ACC112 (cell line): ENCODE measurements at regions not wholly inside any gene's neighbourhood (a gene's known extent, or its start where the extent isn't known, plus 50 kb on each side); places are given as distances from the start of the nearest gene placed in this dataset.

Source experiments
- H2AFZ ChIP-seq: fragments of 200-600 bp; sonication (generic); one replicate; pipeline ENCODE4 v1.6.0; 2017; ENCODE audit warnings: antibody characterized with exemption, low read length; ENCODE audit not compliant: unreplicated experiment
- H3K27ac ChIP-seq: fragments of 200-600 bp; sonication (generic); 2 replicates; pipeline ENCODE4 v1.5.1; 2014; ENCODE audit warnings: low read depth, mild to moderate bottlenecking, antibody characterized with exemption, low read length, moderate library complexity
- H3K27me3 ChIP-seq: fragments of 200-600 bp; sonication (generic); 2 replicates; pipeline ENCODE4 v1.6.1; 2014; ENCODE audit warnings: mild to moderate bottlenecking, antibody characterized with exemption, low read length, moderate library complexity, mixed read lengths; ENCODE audit not compliant: insufficient read depth
- H3K36me3 ChIP-seq: fragments of 200-600 bp; sonication (generic); 2 replicates; pipeline ENCODE4 v1.6.1; 2016; ENCODE audit warnings: mild to moderate bottlenecking, antibody characterized with exemption, low read length, moderate library complexity, mixed read lengths; ENCODE audit not compliant: insufficient read depth
- H3K4me1 ChIP-seq: fragments of 200-600 bp; sonication (generic); one replicate; pipeline ENCODE4 v1.6.1; 2016; ENCODE audit warnings: low read length, mixed read lengths; ENCODE audit not compliant: insufficient read depth, unreplicated experiment, control insufficient read depth
- H3K4me3 ChIP-seq: fragments of 200-600 bp; sonication (generic); 2 replicates; pipeline ENCODE4 v1.5.1; 2014; ENCODE audit warnings: mild to moderate bottlenecking, low read depth, low read length
- H3K79me2 ChIP-seq: fragments of 200-600 bp; sonication (generic); one replicate; pipeline ENCODE4 v1.6.0; 2016; ENCODE audit warnings: low read length; ENCODE audit not compliant: control insufficient read depth, unreplicated experiment, insufficient read depth

DNA sequence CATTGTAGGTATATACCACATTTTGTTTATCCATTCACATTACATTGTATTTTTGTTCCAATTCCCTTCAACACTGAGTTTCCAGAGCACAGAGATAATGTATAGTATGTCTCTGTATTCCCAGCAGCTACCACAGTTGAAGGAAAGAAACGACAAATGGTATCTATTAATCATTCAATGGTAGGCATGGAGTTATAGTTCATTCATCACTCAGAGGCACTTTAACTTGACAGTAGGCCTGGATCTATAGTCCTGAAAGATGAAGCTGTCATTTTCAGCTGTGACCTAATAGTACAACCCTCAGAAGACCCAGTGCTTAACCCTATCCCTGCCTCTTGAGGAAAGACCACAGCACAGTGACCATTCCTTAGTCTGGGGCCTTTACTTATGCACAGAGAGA lies 163.0 kb upstream of the TMTC4 start:
- H3K27ac ChIP-seq = no peak overlapping the region
- 0 out of 2 replicates have a peak, but pooled peaks cover 4% of the 10 kb centered on the region for H3K27me3 ChIP-seq
- no peaks in the 10 kb centered on the region for H3K36me3 ChIP-seq
- no peaks in the 10 kb centered on the region for H3K79me2 ChIP-seq
- H3K4me1 ChIP-seq = no peaks in the 10 kb centered on the region
- no peak overlapping the region for H2AFZ ChIP-seq
- no peak overlapping the region for H3K4me3 ChIP-seq

DNA sequence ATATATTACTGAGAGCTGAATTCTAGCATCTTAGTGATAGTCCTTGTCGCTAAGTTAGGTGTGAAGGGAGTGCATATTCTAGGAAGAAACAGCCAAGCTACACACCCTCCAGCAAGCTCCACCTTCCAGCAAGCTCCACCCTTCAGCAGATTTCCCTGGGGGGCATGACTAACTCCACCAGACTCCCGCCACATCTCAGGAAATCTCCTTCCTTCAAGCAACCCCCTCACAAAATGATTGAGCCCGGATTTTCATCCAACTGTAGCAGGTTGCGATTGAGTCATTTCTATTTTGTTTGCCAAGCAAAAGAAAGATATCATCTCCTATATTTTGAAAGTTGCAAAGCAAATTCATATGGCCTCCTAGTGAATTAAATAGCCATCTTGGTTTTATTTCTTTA lies 162.1 kb upstream of the TMTC4 start:
- Histone ChIP-seq H2AFZ (no peak overlapping the region), H3K27ac (no peak overlapping the region), H3K79me2 (no peaks in the 10 kb centered on the region)

DNA sequence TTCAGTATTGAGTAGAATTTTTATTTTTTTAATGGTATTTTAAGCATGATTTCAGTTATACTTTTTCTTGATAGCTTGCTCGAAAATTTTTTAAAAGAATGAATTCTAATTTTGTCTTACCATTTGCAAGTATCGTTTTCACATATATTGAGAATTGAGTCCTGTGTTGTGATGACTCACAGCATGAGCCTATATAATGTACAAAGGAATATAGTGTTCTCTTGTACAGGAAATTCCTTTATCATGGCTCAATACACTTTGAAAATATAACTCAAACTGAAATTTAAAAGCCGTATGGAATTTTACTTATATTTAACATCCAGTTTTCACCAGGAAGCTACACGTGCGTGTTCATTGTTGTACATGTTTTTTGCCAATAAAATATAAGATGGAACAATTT lies 161.1 kb upstream of the TMTC4 start:
- Histone ChIP-seq H3K79me2 (no peaks in the 10 kb centered on the region), H3K27me3 (no peaks in the 10 kb centered on the region), H3K27ac (no peak overlapping the region), H3K36me3 (no peaks in the 10 kb centered on the region), H2AFZ (no peak overlapping the region), H3K4me1 (no peaks in the 10 kb centered on the region), H3K4me3 (no peak overlapping the region)

More for the DNA sequence above, 162.1 kb upstream of the TMTC4 start:
- H3K4me3 ChIP-seq = no peak overlapping the region
- H3K27me3 ChIP-seq = no peaks in the 10 kb centered on the region
- no peaks in the 10 kb centered on the region for H3K4me1 ChIP-seq
- no peaks in the 10 kb centered on the region for H3K36me3 ChIP-seq

DNA sequence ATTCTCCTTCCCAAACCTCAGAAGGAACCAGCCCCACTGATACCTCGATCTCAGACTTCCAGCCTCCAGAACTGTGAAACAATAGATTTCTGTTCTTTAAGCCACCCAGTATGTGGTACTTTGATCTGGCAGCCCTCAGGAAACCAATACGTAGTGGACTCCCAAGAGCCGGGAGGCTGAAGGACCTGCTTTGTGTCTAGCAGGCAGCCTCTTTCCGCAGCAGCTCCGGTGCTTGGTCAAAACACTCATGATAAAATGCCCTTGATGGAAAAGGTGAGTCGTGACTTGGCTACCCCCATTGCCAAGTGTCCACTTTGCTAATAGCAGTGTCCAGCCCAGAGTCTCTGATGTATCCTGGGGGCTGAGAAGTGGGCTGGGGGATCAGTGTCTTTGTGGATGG lies 158.8 kb upstream of the TMTC4 start:
- no peak overlapping the region for H2AFZ ChIP-seq
- H3K27ac ChIP-seq = no peak overlapping the region
- no peak overlapping the region for H3K4me3 ChIP-seq
- no peaks in the 10 kb centered on the region for H3K36me3 ChIP-seq
- no peaks in the 10 kb centered on the region for H3K4me1 ChIP-seq
- H3K27me3 ChIP-seq = peaks cover 6% of the 10 kb centered on the region; the same call in 1 of the 2 replicates
- H3K79me2 ChIP-seq = no peaks in the 10 kb centered on the region

DNA sequence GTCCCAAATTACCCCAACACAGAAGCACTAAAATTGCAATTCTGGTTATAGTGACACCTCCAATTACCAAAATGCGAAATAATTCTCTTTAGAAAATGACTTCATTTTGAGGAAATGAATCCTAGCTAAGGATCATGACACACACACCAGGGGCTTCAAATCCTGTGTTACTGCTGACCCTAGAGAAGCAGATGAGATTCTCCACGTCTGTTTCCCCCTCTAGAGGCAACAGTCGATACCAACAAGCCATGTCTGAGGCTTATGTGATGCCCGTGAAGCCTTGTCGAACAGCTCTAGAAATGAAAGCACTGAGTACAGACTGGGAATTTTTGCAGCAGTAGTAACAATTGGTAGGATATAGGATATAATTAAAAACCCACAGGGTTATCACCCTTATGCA lies 153.6 kb upstream of the TMTC4 start:
- H3K27me3 ChIP-seq = peaks cover 6% of the 10 kb centered on the region; the same call in 1 of the 2 replicates
- H3K27ac ChIP-seq = no peak overlapping the region
- no peaks in the 10 kb centered on the region for H3K79me2 ChIP-seq
- H3K36me3 ChIP-seq = no peaks in the 10 kb centered on the region
- H2AFZ ChIP-seq = no peak overlapping the region
- peaks cover 4% of the 10 kb centered on the region for H3K4me1 ChIP-seq
- H3K4me3 ChIP-seq = no peak overlapping the region

DNA sequence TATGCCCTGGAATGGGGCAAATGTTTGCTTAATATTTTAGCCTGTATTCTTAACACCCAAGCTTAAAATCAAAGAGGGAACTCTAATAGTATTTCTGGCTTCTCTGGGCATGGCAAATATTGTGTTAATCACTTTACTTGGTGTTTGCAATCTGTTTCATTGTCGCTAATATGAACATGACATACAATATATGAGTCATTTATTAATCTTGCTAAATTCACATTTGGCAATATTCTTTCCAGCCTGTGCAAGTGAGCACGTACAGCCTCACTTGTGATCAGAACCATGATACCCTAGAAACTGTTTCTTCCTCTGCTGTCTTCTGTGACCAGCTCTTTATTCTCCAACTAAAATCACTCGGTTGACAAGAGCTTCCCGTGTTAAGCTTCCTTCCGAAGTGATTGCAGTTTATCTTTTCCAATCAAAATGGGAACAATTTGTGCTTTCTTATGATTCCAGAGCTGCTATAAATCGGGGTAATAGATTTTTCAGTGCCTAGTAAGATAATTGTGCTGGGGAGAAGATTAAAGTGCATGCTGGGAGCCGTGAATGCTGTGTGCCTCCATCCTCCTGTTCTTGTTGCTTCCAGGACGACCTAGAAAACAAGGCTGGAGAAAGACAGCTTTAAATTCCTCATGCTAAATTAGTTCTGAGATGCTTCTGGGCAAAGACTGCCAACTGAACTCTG lies 153.0 kb upstream of the TMTC4 start:
- Histone ChIP-seq H3K27ac (no peak overlapping the region), H2AFZ (no peak overlapping the region), H3K79me2 (no peaks in the 10 kb centered on the region), H3K36me3 (no peaks in the 10 kb centered on the region), H3K4me1 (peaks cover 4% of the 10 kb centered on the region), H3K4me3 (no peak overlapping the region), H3K27me3 (peaks cover 6% of the 10 kb centered on the region; the same call in 1 of the 2 replicates)

DNA sequence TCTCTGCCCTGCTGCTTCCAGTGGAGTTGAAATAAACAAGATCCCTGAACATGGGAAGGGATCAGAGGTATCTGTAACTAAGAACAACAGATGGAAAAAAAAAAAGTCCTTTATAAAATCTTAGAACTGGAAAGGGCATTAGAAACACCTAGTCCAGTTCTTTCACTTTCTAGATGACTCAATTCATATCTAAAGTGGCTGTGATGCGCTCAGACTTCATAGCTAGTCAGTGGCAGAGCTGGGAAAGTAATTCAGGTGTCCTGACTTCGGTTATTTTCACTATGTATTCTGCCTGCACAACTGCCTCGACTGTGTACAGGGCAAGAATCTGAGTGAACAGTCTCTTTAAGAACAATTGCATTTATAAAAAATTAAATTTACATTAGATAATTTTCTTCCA lies 151.8 kb upstream of the TMTC4 start:
- peak overlapping the region; percentile 26 for H3K4me3 ChIP-seq
- no peak overlapping the region for H2AFZ ChIP-seq
- no peak overlapping the region for H3K27ac ChIP-seq
- H3K4me1 ChIP-seq = peaks cover 4% of the 10 kb centered on the region
- H3K36me3 ChIP-seq = no peaks in the 10 kb centered on the region
- H3K27me3 ChIP-seq = peaks cover 6% of the 10 kb centered on the region; the same call in 1 of the 2 replicates
- H3K79me2 ChIP-seq = no peaks in the 10 kb centered on the region

DNA sequence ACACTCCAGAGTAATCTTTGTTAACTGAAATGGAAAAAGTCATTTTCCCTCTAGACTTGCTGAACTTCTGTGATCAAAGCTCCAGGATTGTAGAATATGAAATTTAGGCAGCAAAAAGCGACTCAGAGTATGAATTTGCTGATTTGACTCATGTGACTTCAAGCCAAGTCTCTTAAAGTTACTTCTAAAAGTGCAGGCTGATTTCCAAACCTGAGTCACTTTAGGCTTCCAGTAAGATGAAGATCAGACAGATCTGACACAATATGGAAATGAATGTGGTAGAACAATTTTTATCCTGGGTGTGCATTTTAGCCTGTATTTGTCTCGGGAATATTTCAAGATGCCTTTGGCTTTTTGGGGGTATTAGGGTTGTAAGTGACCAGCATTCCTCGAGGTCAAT lies 151.0 kb upstream of the TMTC4 start:
- Histone ChIP-seq H3K36me3 (no peaks in the 10 kb centered on the region), H3K27ac (no peak overlapping the region), H3K4me1 (peaks cover 4% of the 10 kb centered on the region), H3K4me3 (no peak overlapping the region), H3K27me3 (peaks cover 9% of the 10 kb centered on the region; the same call in 1 of the 2 replicates), H2AFZ (no peak overlapping the region), H3K79me2 (no peaks in the 10 kb centered on the region)

DNA sequence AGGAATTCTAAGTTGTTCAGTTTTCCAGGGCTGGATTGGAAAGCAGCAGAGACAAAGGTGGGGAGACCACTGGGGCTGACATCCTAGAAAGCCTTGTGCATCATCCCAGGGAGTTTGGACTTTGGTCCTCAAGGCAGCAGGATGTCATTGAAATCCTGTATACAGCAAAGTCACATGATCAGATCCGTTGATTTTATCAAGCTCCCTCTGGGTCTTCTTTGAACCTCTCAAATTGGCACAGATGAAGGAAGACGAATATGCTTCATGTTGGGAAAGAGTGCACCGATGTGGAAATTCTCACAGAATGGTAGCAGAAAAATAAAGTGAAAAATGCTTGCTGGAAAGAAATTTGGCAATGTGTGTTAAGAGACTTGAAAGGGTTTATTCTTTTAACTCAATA lies 149.8 kb upstream of the TMTC4 start:
- H2AFZ ChIP-seq = no peak overlapping the region
- H3K4me1 ChIP-seq = peaks cover 4% of the 10 kb centered on the region
- H3K27me3 ChIP-seq = peaks cover 9% of the 10 kb centered on the region; the same call in 1 of the 2 replicates
- no peak overlapping the region for H3K4me3 ChIP-seq
- H3K79me2 ChIP-seq = no peaks in the 10 kb centered on the region
- H3K27ac ChIP-seq = no peak overlapping the region
- no peaks in the 10 kb centered on the region for H3K36me3 ChIP-seq

DNA sequence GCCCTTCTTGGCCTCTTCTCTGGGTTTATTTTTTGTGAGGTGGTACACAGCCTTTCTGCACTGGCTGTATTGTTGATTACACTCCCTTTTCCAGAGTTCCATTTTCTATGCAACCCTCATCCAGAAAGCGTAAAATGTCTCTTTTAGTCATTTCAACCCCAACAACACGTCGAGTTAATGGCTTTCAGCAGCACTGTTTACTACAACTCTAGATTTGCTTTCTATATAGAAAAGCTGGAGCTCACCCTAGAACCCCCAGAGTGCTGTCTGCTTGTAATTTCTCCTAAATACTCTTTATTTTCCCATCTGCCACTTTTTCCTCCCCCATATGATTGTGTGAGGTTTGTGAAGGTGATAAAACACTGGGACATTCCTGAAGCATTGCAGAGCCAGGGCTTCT lies 148.9 kb upstream of the TMTC4 start:
- H2AFZ ChIP-seq = no peak overlapping the region
- H3K4me1 ChIP-seq = peaks cover 4% of the 10 kb centered on the region
- H3K27ac ChIP-seq = no peak overlapping the region
- H3K4me3 ChIP-seq = no peak overlapping the region
- no peaks in the 10 kb centered on the region for H3K36me3 ChIP-seq
- peaks cover 4% of the 10 kb centered on the region; the same call in 1 of the 2 replicates for H3K27me3 ChIP-seq
- H3K79me2 ChIP-seq = no peaks in the 10 kb centered on the region

DNA sequence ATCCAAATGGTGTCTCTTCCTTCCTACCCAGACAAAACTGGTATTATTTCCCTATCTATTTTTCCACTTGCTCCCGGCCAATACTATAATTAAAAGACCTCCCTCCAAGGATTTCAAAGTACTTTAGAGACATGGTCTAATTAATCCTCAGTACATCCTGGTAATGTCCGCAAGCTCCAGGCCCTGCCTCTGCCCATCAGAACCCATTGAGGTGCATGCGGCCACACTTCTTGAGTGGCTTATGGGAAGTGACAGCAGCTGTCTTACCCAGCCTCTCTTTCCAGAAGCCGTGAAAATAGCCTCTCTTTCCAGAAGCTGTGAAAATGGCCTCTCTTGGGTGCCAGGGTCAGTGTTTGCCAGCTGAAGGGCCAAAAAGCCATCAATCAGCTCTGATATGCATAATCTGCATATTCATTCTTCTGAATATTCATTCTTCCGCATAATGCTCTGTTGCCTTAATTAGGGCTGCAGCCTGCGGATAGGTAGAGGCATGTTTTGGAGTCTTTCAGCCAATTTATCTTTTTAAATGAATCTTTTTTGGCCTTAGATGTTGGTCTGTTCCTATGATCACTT lies 148.4 kb upstream of the TMTC4 start:
- no peak overlapping the region for H3K4me3 ChIP-seq
- H3K4me1 ChIP-seq = peaks cover 4% of the 10 kb centered on the region
- H2AFZ ChIP-seq = no peak overlapping the region
- H3K27ac ChIP-seq = no peak overlapping the region
- peaks cover 8% of the 10 kb centered on the region; the same call in 1 of the 2 replicates for H3K27me3 ChIP-seq
- H3K79me2 ChIP-seq = no peaks in the 10 kb centered on the region
- no peaks in the 10 kb centered on the region for H3K36me3 ChIP-seq
